HUES6 (cell line): ENCODE measurements at regions not wholly inside any gene's neighbourhood (a gene's known extent, or its start where the extent isn't known, plus 50 kb on each side); places are given as distances from the start of the nearest gene placed in this dataset.
"Not testable (repeated sequence)": the region's sequence is repeated elsewhere in the genome, so short reads cannot be mapped to it uniquely, and the experiment has no call there.

ENCODE experiments used
- H3K27ac ChIP-seq: 2 replicates; pipeline ENCODE4 v1.7.0; 2013; ENCODE audit warnings: low read depth, mild to moderate bottlenecking, low read length, inconsistent platforms
- H3K27me3 ChIP-seq: 2 replicates; pipeline ENCODE4 v1.6.1; 2013; ENCODE audit warnings: low read length; ENCODE audit not compliant: control insufficient read depth, insufficient read depth
- H3K36me3 ChIP-seq: 2 replicates; pipeline ENCODE4 v1.6.1; 2013; ENCODE audit warnings: low read length; ENCODE audit not compliant: control insufficient read depth, insufficient read depth
- H3K4me1 ChIP-seq: 2 replicates; pipeline ENCODE4 v1.6.1; 2013; ENCODE audit warnings: low read length; ENCODE audit not compliant: control insufficient read depth, insufficient read depth
- H3K4me3 ChIP-seq: 2 replicates; pipeline ENCODE4 v1.5.1; 2013; ENCODE audit warnings: low read depth, low read length
- H3K9ac ChIP-seq: one replicate; pipeline ENCODE4 v1.6.1; 2013; ENCODE audit warnings: mild to moderate bottlenecking, low read length
- H3K9me3 ChIP-seq: 2 replicates; pipeline ENCODE4 v1.6.1; 2013; ENCODE audit warnings: low read depth, low read length; ENCODE audit not compliant: control insufficient read depth, insufficient read depth

GRCh38 chr2:126115975-126116374 is 540.0 kb upstream of the GYPC start:
- no peaks in the 10 kb centered on the region for H3K27me3 ChIP-seq
- no peaks in the 10 kb centered on the region for H3K36me3 ChIP-seq
- no peaks in the 10 kb centered on the region for H3K9me3 ChIP-seq
- no peak overlapping the region for H3K27ac ChIP-seq
- no peak overlapping the region for H3K4me3 ChIP-seq
- no peak overlapping the region for H3K9ac ChIP-seq
- peaks cover 5% of the 10 kb centered on the region; the same call in 1 of the 2 replicates for H3K4me1 ChIP-seq

- Histone ChIP-seq H3K27ac (no peak overlapping the region), H3K9ac (no peak overlapping the region), H3K27me3 (no peaks in the 10 kb centered on the region), H3K9me3 (no peaks in the 10 kb centered on the region), H3K4me1 (peaks cover 5% of the 10 kb centered on the region; the same call in 1 of the 2 replicates), H3K4me3 (no peak overlapping the region), H3K36me3 (no peaks in the 10 kb centered on the region)
Measured at GRCh38 chr2:126117886-126118285, 538.1 kb upstream of the GYPC start.

GRCh38 chr2:126145752-126146151 is 510.2 kb upstream of the GYPC start:
- Histone ChIP-seq H3K9me3 (no peaks in the 10 kb centered on the region; the same call in 1 of the 2 replicates), H3K4me1 (no peaks in the 10 kb centered on the region), H3K36me3 (no peaks in the 10 kb centered on the region), H3K9ac (no peak overlapping the region), H3K27ac (no peak overlapping the region), H3K4me3 (no peak overlapping the region), H3K27me3 (no peaks in the 10 kb centered on the region)

- H3K9ac ChIP-seq = no peak overlapping the region
- H3K4me3 ChIP-seq = no peak overlapping the region
- H3K27me3 ChIP-seq = no peaks in the 10 kb centered on the region
- no peaks in the 10 kb centered on the region for H3K36me3 ChIP-seq
- H3K27ac ChIP-seq = no peak overlapping the region
- H3K9me3 ChIP-seq = peaks cover 9% of the 10 kb centered on the region; the same call in 1 of the 2 replicates
- H3K4me1 ChIP-seq = no peaks in the 10 kb centered on the region
Measured at GRCh38 chr2:126154256-126154785, 501.6 kb upstream of the GYPC start.

DNA sequence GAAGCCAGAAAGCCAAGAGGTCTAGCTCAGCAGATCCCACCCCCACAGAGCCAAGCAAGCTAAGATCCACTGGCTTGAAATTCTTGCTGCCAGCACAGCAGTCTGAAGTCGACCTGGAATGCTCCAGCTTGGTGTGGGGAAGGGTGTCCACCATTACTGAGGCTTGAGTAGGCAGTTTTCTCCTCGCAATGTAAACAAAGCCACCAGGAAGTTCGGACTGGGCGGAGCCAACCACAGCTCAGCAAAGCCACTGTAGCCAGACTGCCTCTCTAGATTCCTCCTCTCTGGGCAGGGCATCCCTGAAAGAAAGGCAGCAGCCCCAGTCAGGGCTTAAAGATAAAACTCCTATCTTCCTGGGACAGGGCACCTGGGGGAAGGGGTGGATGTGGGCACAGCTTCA is 495.0 kb upstream of the GYPC start:
- not testable (repeated sequence) for H3K4me3 ChIP-seq, H3K9me3 ChIP-seq, H3K36me3 ChIP-seq, H3K27ac ChIP-seq, H3K27me3 ChIP-seq, H3K9ac ChIP-seq, H3K4me1 ChIP-seq

DNA sequence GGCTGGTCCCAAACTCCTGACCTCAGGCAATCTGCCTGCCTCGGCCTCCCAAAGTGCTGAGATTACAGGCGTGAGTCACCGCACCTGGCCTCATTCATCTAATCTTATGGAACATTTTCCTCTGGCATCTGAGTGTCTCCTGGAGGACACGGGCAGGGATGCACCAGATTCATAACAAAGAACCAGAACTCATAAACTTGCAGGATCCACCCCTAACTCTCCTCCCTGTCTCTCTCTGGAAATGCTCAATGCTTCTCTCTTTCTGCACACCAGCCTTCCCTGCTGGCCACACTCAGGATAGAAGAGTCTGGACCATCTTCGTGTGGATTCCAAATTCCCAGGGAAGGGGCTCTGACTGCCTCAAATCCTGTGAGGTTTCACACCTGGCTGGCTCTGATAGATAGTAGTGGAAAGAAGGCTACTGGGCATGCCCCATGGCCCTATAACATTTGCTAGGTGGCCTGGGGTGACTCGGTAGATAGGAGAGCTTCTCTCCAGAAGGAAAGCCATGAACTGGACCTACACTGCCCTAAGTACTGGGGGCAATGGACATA is 483.2 kb upstream of the GYPC start:
- Histone ChIP-seq H3K4me1 (no peaks in the 10 kb centered on the region), H3K27ac (no peak overlapping the region), H3K9me3 (no peaks in the 10 kb centered on the region), H3K27me3 (no peaks in the 10 kb centered on the region), H3K9ac (no peak overlapping the region), H3K36me3 (no peaks in the 10 kb centered on the region), H3K4me3 (no peak overlapping the region)

- H3K9ac ChIP-seq = no peak overlapping the region
Measured at GRCh38 chr2:126175222-126175621, 480.7 kb upstream of the GYPC start.

GRCh38 chr2:126177479-126177878 is 478.5 kb upstream of the GYPC start:
- no peaks in the 10 kb centered on the region for H3K9me3 ChIP-seq
- no peaks in the 10 kb centered on the region for H3K36me3 ChIP-seq
- H3K4me1 ChIP-seq = no peaks in the 10 kb centered on the region
- no peak overlapping the region for H3K27ac ChIP-seq
- no peak overlapping the region for H3K4me3 ChIP-seq
- no peaks in the 10 kb centered on the region for H3K27me3 ChIP-seq
- H3K9ac ChIP-seq = no peak overlapping the region

More at GRCh38 chr2:126175222-126175621, 480.7 kb upstream of the GYPC start:
- H3K27me3 ChIP-seq = no peaks in the 10 kb centered on the region
- H3K36me3 ChIP-seq = no peaks in the 10 kb centered on the region
- no peaks in the 10 kb centered on the region for H3K9me3 ChIP-seq
- no peaks in the 10 kb centered on the region for H3K4me1 ChIP-seq
- no peak overlapping the region for H3K4me3 ChIP-seq
- no peak overlapping the region for H3K27ac ChIP-seq

- no peak overlapping the region for H3K27ac ChIP-seq
- H3K4me3 ChIP-seq = no peak overlapping the region
- H3K9me3 ChIP-seq = 0 out of 2 replicates have a peak, but pooled peaks cover 3% of the 10 kb centered on the region
- no peaks in the 10 kb centered on the region for H3K27me3 ChIP-seq
- H3K9ac ChIP-seq = no peak overlapping the region
- H3K36me3 ChIP-seq = no peaks in the 10 kb centered on the region
- H3K4me1 ChIP-seq = no peaks in the 10 kb centered on the region
Measured at GRCh38 chr2:126187668-126188067, 468.3 kb upstream of the GYPC start.

DNA sequence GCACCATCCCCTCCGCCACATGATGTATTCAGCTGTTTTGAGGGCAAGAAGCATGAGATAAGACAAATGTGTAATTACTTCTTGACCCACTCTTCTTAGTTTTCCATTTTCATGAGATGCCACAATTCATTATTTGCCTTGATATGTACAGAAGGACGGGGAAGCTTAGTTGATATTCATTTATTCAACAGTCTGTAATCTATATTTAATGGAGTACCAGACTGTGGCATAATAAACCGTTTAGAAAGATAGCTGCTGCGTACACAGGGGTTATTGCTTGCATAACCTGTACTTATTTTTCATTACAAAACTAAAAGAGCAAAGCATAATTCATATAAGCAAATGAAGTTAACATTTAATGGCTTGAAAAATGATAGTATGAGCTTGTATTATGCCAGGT is 466.4 kb upstream of the GYPC start:
- Histone ChIP-seq H3K27me3 (no peaks in the 10 kb centered on the region), H3K4me3 (no peak overlapping the region), H3K36me3 (no peaks in the 10 kb centered on the region), H3K9ac (no peak overlapping the region), H3K4me1 (no peaks in the 10 kb centered on the region), H3K27ac (no peak overlapping the region), H3K9me3 (0 out of 2 replicates have a peak, but pooled peaks cover under 1% of the 10 kb centered on the region)

GRCh38 chr2:126200538-126200937 is 455.4 kb upstream of the GYPC start:
- H3K9me3 ChIP-seq = no peaks in the 10 kb centered on the region

More at GRCh38 chr2:126200538-126200937, 455.4 kb upstream of the GYPC start:
- no peaks in the 10 kb centered on the region for H3K27me3 ChIP-seq
- no peak overlapping the region for H3K9ac ChIP-seq
- H3K36me3 ChIP-seq = no peaks in the 10 kb centered on the region
- H3K27ac ChIP-seq = no peak overlapping the region
- H3K4me1 ChIP-seq = no peaks in the 10 kb centered on the region
- no peak overlapping the region for H3K4me3 ChIP-seq
